HG02642 (cell line): ENCODE measurements at regions not wholly inside any gene's neighbourhood (a gene's known extent, or its start where the extent isn't known, plus 50 kb on each side); places are given as distances from the start of the nearest gene placed in this dataset.

Source experiments
- ATAC-seq: cut with Tn5 transposase; IDR thresholded peaks from one replicate; pipeline ENCODE4 v1.9.1; 2021; ENCODE audit warnings: mild to moderate bottlenecking; ENCODE audit not compliant: unreplicated experiment, poor library complexity

DNA sequence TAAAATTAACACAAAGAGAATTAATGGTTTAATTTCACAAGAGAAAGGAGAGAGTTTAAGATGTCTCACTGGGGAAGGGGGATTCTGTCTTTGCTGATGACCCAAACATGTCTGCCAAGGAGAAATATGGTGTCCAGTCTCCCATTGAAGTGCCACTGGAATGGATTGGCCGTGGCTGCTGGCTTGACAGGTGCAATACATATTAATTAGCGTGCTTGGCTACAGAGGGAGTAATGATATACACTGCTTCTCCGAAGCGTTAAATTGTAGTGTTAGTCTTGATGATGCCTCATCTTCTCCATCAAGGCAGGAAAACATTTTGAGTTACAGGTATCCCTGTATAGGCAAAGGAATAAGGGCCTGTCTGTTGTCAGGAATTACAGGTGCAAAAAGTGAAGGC lies 393.4 kb upstream of the TMPO start:
- ATAC-seq: no peak

DNA sequence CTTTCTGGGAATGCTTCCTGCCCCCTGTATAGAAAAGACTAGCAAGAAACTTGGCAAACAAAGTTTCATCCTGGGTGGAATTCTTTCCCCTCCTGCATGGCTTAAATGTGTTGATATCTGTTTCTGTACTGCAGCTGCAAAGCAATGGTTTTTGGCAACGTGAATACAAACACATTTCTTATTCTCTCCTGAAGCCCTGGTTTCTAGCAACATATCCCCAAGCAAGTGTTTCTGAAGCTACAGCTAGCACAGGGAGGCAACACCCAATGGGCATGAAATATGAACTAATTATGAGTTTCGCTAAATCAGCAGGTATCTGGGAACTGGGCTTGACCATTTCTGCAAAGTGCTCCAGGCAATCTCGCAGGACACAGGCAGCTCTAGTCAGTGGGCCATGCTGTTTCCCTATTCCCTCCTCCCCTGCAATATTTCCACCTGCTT lies 392.3 kb upstream of the TMPO start:
- no peak for ATAC-seq

DNA sequence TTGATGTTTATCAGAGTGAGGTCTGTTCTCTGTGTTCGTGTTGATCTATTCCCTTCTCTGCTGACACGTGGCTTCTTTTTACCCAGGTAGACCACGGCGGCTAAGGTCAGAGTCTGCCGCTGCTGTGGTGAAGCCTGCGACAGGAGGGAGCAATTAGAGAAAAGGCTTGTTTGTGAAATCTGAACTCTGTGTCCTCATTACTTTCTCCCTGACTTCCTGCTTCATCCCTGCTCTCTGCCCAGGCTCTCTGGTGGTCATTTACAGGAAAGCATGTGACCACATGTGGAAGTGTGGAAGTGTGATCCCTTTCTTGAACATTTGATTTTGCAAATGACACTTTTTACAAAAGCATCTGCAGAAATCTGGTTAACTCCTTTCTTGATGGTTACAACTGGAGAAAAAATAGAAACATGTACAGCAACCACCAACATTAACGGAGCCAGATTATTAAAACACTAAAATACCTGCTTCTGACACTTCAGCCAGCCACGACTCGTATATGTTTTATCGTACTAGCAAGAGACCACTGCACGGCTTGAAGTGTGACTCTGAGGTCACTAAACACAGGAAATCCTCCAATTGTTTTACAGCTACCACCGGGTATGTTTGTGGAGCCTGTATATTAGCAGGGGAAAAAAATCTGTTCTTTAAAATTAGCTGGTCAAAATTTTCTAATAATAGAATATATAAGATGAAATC lies 388.6 kb upstream of the TMPO start:
- no peak for ATAC-seq

DNA sequence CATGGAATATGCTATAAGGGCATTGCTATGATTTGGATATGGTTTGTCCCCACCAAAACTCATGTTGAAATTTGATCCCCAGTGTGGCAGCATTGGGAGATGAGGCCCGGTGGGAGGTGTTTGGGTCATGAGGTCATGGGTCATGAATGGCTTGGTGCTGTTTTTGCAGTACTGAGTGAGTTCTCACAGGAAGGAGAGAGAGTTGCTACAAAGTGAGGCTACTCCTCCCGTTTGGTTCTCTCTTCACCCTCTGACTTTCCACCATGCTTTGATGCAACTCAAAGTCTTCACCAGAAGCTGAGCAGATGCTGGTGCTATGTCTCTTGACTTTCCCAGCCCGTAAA lies 388.1 kb upstream of the TMPO start:
- ATAC-seq: no peak

DNA sequence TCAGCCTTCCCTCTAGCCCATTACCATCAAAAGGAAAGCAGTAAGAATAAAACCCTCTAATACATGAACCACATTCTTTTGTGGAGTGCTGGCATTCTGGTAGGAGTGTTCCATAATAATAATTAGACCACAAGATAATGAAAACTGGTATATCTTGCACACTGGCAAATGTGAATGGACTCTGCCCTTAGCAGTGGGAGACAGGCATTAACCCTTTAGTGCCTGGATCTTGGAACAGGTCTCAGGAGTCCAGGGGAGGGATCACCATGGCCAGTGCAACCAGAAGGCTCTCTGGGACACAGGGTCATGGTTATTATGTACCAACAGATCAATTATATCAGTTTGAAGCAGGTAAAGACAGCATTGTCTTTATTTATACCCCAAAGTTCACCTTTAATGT lies 387.5 kb upstream of the TMPO start:
- ATAC-seq: no peak

DNA sequence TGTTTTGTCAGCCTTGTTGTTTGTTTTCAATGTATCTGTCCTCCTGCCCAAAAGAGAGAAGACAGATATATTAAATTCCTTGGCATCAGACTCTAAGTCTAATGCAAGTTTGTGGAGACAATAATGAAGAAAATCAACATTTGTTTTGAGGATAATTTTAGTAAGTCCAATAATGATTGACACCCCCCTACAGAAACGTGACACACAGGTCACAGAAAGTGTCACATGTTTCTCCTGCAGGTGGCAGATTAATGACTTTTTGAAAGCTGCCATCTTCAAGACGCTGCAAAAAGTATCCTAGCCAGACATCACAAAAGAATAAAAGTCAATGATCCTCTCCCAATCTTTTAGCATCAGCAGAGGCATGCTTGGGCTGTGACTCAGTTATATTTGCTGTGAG lies 378.8 kb upstream of the TMPO start:
- no peak for ATAC-seq

DNA sequence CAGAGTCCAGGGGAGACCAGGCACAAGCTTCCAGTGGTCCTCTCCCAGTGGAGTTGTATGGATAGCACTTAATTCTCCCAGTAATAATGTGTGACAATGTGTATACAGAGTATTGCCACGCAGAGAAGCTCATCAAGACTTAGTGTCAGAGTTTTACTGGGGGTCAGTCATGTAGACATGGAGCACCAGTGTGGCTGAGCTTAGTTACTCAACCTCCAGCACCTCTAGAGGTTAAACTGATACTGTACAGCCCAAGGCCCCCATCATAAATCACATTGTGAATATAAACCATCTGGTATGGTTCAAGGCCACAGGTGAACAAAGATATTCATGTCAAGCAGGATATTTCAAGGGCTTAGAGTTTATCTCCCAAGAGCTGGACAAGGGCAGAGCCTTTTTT lies 378.1 kb upstream of the TMPO start:
- ATAC-seq: no peak

DNA sequence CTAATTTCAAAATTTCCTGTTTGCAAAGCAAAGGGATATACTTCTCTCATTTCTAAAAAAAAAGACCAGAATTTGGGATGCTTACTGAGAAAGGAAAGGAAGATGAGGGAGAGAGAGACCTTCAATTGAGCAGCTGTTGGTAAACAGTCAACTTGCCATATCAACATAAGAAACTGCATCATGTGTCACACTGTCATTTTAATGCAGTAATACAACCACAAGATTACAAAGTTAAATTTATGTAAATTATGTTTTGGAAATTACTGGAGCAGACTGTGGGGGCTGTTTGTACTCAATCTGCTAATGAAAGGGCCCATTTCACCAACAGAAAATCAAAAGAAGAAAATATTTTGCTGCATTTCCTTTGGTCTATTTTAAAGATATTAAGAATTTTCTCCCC lies 370.4 kb upstream of the TMPO start:
- no peak for ATAC-seq

DNA sequence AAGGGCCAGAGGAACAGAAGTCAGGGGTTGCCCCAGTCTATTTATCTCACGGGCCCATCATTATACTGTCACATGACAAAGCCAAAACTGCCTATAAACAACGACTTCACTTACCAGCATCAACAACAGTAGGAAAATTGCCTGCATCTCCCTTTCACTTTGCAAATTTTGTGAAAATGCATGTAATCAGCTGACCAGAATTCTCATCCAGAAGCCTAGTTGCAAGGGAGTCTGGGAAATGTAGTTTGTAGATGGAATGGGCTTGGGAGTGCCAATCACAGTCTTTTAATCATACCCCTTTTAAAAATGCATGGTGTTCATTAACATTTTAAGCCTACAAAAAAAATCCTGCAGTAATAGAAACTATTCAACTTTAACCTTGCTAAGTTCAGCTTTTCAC lies 369.3 kb upstream of the TMPO start:
- no peak for ATAC-seq

DNA sequence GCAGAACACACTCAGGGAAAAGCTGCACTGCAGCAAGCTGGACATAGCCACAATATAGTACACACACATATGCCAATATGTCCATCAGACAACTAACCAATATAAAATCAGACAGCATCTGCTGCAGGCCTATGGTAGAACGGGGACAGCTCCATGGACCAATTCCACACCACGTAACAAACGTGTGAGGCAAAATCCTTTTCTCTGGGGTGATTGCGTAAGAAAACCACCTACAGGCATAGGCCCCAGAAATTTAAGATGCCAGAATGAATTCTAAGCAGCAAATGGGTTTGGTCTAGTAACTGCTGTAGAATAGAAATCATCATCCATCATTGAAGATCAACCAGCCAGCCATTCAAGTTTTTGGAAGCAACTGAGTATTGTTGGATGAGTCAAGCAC lies 368.9 kb upstream of the TMPO start:
- ATAC-seq: no peak

DNA sequence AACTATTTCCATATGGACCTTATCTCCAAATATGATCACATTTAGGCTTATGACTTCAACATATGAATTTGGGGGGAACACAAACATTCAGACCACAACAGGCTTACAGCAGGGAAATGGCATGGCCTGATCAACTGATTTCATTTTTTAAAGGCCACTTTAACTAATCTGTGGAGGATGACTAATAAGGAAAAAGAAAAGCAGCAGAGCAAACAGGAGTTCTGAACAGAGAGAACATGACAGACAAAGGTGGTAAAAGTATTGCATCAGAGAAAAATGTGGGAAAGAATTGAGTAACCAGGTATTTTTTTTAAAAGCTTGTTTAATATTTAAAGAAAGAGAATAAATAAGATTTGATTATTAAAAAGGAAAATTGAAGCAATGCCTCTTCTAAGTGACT lies 366.1 kb upstream of the TMPO start:
- ATAC-seq: no peak

DNA sequence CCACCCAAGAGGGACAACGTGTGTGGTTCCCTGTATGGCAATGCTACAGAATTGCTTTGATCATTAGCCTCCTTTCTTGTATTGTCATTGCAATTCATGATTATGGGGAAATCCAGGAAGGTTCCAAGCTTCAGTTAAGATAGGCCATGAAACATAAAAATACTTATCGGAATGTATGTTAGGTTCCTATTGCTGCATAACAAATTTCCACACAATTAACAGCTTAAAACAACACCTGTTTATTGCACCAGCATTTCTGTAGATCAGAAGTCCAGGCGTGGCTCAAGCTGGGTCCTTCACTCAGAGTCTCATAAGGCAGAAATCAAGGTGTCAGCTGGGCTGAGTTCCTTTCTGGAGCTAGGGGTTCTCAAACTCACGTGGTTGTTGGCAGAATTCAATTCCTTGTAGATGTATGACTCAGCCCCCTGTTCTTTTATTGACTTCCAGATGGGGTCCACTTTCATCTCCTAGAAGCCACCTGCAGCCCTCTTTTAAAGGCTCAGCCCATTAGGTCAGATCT lies 365.6 kb upstream of the TMPO start:
- ATAC-seq: no peak

DNA sequence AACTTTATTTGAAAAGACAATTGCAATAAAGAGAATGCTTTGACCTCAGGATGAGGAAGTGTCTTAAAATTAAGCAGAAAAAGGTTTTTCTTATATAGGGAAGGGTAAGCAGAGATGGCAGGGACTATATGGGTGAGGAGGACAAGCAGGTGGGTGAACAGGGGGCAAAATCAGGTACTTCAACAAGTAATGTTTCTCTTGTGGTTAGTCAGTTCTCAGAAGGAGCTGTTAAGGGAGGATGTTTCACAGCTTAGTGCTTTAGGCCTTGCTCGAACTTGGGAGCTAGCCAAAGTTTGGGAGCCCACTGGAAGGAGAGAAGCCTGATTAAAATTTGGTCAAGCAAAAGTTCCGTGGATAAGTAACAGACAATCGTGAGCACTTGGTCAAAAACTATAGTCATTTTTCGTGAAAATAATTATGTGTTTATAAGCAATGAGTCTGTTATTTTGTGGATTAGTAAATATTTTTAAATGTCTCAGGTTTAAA lies 364.2 kb upstream of the TMPO start:
- ATAC-seq: no peak

DNA sequence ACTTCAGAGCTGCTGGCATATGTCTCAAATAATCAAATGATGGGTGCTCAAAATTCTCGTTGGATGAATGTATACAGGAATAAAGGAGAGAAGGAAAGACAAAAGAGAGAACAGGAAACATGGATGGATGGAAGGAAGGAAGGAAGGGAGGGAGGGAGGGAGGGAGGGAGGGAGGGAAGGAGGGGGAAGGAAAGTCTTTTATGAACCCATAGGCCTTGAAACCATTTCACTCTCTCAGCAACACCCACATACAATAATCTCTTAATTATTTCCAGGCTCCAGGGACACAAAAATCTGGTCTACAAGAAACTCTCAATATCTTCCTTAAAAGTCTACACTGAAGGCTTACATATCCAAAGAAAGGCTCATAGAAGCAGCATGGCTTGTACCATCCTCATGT lies 363.4 kb upstream of the TMPO start:
- no peak for ATAC-seq

DNA sequence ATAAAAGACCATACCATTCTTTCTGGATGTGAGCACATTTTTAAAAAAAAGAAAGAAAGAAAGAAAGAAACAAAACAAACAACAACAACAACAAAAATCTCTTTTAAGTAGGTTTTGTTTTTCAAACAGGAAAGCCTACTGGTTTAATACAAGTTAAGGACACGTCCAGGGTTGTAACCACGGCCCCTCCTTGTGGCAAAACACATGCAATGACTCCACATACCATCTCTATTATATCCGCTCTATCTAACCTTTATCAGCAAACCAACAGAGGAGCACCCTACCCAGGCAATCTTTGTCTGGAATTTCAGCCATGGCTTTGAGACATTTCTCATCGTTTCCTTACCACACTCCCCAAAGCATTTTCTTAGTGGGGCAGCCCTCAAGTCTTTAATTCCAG lies 360.5 kb upstream of the TMPO start:
- no peak for ATAC-seq

DNA sequence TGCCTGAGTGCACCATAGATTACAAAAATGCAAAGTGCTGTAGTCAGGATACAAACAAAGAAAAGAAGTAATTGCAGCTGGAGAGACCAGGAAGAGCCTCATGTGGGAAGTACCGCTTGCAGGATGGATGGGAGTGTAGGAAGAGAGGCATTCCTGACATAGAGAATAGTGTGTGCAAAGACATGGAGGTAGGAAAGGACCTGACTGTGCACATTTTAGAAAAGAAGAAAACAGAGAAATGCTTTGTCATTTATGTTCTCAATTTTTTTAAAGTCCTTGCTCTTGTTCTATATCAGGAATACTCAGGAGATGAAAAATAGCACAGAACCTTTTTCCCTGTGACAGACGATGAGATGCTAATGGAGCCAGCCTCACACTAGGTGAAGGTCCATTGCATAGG lies 358.7 kb upstream of the TMPO start:
- ATAC-seq: no peak

DNA sequence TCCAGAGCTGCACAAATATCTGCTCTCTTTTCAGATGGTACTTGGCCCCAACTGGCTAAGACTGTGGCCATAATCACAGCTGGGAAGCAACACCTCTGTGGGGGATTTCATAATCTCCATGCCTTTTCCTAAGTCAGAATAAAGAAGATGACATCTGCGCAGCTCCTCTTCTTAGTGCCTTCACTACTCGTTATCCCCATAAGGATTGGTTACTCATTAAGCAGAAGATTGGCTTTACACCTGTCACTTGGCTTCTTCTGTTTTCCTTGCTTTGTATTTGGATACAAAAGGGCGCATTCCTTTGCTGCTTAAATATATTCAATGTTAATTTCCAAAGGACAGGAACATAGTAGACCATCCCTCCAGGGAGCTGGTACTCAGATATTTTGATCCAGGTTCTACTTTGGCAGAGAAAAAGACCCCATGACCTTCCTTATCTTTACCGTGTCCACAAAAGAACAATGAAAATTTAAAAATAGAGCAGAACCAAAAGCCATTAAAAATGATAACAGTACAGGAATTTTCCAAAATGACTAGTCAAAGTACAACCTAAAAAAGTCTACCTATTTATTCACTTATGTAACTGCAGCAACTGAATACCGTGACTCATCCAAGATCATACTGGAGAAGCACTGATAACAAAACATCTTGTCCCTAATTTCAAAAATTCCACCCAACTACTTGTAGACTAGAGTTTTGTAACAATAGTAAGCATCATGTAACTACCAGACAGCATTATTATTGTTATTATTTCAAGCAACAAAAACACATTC lies 352.3 kb upstream of the TMPO start:
- no peak for ATAC-seq

DNA sequence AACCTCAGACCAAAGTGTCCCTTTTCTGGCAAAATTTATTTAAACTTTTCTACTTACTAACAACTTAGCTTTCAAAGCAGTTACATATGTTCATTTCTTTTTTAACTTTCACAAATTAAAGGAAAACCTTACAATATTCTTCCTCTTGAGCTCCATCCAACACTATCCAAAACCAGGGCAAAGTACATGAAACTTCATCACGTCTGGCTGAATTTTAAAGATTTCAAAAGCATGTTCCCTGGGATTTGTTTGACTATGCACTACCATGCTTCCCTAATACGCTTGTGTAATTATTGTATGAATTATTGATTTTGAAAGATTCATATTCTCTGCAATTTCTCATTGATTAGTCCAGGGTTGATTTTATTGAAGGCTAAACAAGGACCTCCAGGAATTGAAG lies 343.1 kb upstream of the TMPO start:
- no peak for ATAC-seq

DNA sequence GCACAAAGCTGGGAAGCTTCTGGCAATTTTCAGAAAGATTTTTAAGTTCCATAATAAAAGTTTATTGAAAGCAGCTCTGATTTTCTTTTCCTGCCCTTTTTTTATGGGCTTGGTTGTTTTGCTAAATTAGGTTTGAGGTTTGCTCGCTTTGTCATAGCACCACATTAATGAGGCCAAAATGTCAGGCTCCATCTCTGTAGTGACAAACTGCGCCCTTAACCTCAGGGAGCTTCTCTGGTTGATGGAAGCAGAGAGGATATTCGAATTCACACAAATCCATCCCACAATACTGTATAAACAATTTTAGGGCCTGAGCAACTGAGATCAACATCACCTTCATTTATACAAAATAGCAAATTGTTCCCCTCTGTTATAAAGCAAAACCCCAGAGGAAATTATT lies 342.6 kb upstream of the TMPO start:
- no peak for ATAC-seq

DNA sequence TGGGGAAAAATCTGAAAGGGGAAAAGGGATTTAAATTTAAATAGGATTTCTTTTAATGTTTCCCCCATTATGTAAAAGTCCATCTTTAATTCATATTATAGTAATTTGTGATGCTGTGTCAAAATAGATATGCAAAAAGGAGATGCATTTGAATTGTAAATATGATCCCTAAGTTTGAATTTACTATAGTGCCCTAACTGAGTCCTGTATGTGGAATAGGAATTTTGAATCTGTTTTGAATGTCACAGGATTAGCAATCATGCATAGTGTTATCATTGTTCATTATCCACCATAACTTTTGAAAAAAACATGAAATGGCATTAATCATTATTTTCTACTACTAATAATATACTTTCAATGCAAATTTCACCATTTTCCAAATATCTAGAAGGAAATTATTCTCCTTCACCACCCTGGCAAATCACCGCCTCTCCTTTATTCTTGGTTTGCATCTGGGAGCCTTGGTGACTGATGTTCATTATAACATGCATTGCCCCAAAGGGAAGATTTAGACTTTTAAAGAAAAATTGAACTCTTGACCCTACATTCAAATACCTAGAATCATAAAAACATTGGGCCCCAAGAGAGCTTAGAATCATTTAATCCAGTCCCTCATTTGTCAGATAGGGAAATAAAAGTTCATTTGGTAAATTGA lies 341.5 kb upstream of the TMPO start:
- no peak for ATAC-seq

DNA sequence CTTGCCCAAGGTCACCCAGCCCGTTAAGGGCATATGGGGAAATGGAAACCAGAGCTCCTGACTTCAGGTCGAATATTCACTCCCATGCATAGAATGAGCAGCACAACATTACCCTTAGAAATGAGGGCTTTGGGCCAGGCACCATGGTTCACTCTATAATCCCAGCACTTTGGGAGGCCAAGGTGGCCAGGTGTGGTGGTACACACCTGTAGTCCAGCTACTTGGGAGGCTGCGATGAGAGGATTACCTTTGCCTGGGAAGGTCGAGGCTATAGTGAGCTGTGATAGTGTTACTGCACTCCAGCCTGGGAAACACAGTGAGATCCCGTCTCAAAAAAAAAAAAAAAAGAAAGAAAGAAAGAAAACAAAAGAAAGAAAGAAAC lies 341.0 kb upstream of the TMPO start:
- ATAC-seq: no peak
